Kidney epithelial cell (primary cell): ENCODE measurements at regions not wholly inside any gene's neighbourhood (a gene's known extent, or its start where the extent isn't known, plus 50 kb on each side); places are given as distances from the start of the nearest gene placed in this dataset.

ENCODE experiments used
- DNase-seq: peaks from one replicate; pipeline ENCODE4 v3.0.0-alpha.2; 2010; ENCODE audit warnings: low read depth
- H3K27me3 ChIP-seq: 2 replicates; pipeline ENCODE4 v1.6.0; 2011; ENCODE audit warnings: low read length; ENCODE audit not compliant: control insufficient read depth, insufficient read depth
- H3K36me3 ChIP-seq: 2 replicates; pipeline ENCODE4 v1.5.1; 2011; ENCODE audit warnings: low read length; ENCODE audit not compliant: control insufficient read depth, insufficient read depth
- H3K4me3 ChIP-seq: 2 replicates; pipeline ENCODE4 v1.5.1; 2011; ENCODE audit warnings: low read depth, mild to moderate bottlenecking, control low read depth, low read length
- CTCF ChIP-seq: IDR thresholded peaks from 2 replicates; pipeline ENCODE4 v1.5.1; 2011; ENCODE audit warnings: mild to moderate bottlenecking, moderate library complexity, low read length, control low read depth, inconsistent platforms; ENCODE audit not compliant: insufficient read depth, poor library complexity, severe bottlenecking

GRCh38 chr15:98452238-98452637 is 196.1 kb upstream of the IGF1R start:
- no peaks in the 10 kb centered on the region for H3K36me3 ChIP-seq
- no peak for DNase-seq
- H3K27me3 ChIP-seq, result no peaks in the 10 kb centered on the region
- no peak for TF ChIP-seq CTCF
- no peak overlapping the region for H3K4me3 ChIP-seq

DNA sequence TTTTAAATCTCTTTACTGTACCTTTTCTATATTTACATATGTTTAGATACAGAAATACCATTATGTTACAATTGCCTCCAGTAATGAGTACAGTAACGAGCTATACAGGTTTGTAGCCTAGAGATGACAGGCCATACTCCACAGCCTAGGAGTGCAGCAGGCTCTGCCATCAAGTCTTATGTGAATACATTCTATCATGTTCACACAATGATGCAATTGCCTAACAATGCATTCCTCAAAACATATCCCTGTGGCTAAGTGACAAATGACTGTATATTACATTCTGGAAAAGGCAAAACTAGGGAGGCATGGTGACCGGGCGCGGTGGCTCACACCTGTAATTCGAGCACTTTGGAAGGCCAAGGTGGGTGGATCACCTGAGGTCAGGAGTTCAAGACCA is 192.4 kb upstream of the IGF1R start:
- H3K27me3 ChIP-seq, result no peaks in the 10 kb centered on the region
- no peak for DNase-seq
- no peaks in the 10 kb centered on the region for H3K36me3 ChIP-seq
- no peak for TF ChIP-seq CTCF
- H3K4me3 ChIP-seq, result no peak overlapping the region

GRCh38 chr15:98476559-98476958 is 171.8 kb upstream of the IGF1R start:
- TF ChIP-seq CTCF, result no peak
- Histone ChIP-seq H3K4me3 (no peak overlapping the region), H3K27me3 (no peaks in the 10 kb centered on the region), H3K36me3 (no peaks in the 10 kb centered on the region)
- DNase-seq, result no peak

DNA sequence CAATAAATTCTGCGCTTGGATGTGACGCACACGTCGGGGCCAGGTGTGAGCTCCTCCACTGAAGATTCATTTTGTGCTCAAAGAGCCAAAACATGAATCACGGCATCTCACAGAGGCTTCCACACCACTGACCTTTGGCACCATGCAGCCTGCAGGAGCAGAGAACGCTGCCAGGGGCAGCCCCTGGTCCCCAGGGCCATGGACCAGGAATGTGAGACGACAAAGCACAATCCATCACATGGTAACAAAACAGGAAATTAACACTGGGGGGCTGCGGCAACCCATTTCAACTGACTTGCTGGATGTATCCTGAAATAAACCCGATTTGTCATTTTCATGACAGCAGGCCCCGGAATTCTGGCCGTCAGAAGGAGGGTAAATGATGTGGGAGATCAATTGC is 167.5 kb upstream of the IGF1R start:
- no peak for TF ChIP-seq CTCF
- no peak overlapping the region for H3K4me3 ChIP-seq
- no peaks in the 10 kb centered on the region for H3K36me3 ChIP-seq
- H3K27me3 ChIP-seq, result no peaks in the 10 kb centered on the region
- DNase-seq, result no peak

DNA sequence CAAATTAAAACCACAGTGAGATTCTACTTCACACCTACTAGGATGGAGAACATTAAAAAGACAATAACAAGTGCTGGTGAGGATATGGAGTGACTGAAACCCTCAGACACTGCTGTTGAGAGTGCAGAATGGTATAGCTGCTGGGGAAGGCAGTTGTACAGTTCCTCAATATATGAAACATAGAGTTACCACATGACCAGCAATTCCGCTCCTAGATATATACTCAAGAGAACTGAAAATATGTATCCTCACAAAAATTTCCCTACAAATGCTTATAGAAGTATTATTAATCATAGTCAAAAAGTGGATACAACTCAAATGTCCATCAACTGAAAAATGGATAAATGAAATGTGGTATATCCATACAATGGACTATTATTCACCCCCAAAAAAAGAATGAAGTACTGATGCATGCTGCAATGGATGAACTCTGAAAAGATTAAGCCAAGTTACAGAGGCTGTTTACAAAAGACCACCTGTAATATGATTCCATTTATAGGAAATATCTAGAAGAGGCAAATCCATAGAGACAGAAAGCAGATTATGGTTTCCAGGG is 164.7 kb upstream of the IGF1R start:
- DNase-seq, result no peak
- Histone ChIP-seq H3K36me3 (no peaks in the 10 kb centered on the region), H3K4me3 (no peak overlapping the region), H3K27me3 (no peaks in the 10 kb centered on the region)
- no peak for TF ChIP-seq CTCF

- no peak for TF ChIP-seq CTCF
- DNase-seq, result no peak
- no peaks in the 10 kb centered on the region for H3K36me3 ChIP-seq
- H3K4me3 ChIP-seq, result no peak overlapping the region
- H3K27me3 ChIP-seq, result no peaks in the 10 kb centered on the region
These were observed 163.4 kb upstream of the IGF1R start for GRCh38 chr15:98484914-98485313.
